ENCODE measurements at regions not wholly inside any gene's neighbourhood (a gene's known extent, or its start where the extent isn't known, plus 50 kb on each side); places are given as distances from the start of the nearest gene placed in this dataset.

DNA sequence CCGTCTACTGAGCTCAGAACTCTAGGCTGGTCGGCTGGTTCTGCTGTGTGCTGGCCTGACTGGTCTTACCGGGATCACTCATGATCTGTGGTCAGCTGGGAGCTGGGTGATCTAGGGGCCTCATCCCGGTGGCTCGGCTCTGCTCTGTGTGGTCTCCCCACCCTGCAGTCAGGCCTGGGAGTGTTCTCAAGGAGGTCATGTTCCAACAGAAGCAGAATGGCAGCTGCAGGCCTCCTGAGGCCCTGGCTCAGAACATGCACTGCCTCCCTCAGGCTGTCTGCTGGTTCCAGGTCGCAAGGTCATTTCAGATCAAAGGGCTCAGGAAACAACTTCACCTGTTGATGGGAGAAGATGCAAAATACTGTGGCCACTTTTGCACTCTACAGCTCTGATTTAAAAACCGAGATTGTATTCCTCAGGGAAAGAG is 81.1 kb upstream of the RFX8 start:
- TF ChIP-seq, protein P1, sequence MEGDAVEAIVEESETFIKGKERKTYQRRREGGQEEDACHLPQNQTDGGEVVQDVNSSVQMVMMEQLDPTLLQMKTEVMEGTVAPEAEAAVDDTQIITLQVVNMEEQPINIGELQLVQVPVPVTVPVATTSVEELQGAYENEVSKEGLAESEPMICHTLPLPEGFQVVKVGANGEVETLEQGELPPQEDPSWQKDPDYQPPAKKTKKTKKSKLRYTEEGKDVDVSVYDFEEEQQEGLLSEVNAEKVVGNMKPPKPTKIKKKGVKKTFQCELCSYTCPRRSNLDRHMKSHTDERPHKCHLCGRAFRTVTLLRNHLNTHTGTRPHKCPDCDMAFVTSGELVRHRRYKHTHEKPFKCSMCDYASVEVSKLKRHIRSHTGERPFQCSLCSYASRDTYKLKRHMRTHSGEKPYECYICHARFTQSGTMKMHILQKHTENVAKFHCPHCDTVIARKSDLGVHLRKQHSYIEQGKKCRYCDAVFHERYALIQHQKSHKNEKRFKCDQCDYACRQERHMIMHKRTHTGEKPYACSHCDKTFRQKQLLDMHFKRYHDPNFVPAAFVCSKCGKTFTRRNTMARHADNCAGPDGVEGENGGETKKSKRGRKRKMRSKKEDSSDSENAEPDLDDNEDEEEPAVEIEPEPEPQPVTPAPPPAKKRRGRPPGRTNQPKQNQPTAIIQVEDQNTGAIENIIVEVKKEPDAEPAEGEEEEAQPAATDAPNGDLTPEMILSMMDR (IDR thresholded peaks at IDR 0.05) = no peak
- TF ChIP-seq POLR2A (IDR thresholded peaks at IDR 0.05) = no peak

All from ovary (tissue), 3 donors.